Suppressor macrophage treated with lipopolysaccharide for 4 hours (primary cell): ENCODE measurements at regions not wholly inside any gene's neighbourhood (a gene's known extent, or its start where the extent isn't known, plus 50 kb on each side); places are given as distances from the start of the nearest gene placed in this dataset.

Experiments
- DNase-seq: peaks from one replicate; pipeline ENCODE4 v3.0.0-alpha.2; 2020

- no peak for DNase-seq
Measured at GRCh38 chr1:5711079-5711478, 281.1 kb downstream of the NPHP4 start.

GRCh38 chr1:5709976-5710375 is 282.2 kb downstream of the NPHP4 start:
- DNase-seq: no peak

GRCh38 chr1:5709461-5709975 is 282.7 kb downstream of the NPHP4 start:
- DNase-seq: no peak

- DNase-seq: no peak
Measured at GRCh38 chr1:5708346-5709245, 283.6 kb downstream of the NPHP4 start.

- no peak for DNase-seq
Measured at GRCh38 chr1:5707566-5708345, 284.5 kb downstream of the NPHP4 start.

GRCh38 chr1:5706239-5706638 is 286.0 kb downstream of the NPHP4 start:
- DNase-seq: no peak

- DNase-seq: no peak
Measured at GRCh38 chr1:5705751-5706150, 286.5 kb downstream of the NPHP4 start.

DNA sequence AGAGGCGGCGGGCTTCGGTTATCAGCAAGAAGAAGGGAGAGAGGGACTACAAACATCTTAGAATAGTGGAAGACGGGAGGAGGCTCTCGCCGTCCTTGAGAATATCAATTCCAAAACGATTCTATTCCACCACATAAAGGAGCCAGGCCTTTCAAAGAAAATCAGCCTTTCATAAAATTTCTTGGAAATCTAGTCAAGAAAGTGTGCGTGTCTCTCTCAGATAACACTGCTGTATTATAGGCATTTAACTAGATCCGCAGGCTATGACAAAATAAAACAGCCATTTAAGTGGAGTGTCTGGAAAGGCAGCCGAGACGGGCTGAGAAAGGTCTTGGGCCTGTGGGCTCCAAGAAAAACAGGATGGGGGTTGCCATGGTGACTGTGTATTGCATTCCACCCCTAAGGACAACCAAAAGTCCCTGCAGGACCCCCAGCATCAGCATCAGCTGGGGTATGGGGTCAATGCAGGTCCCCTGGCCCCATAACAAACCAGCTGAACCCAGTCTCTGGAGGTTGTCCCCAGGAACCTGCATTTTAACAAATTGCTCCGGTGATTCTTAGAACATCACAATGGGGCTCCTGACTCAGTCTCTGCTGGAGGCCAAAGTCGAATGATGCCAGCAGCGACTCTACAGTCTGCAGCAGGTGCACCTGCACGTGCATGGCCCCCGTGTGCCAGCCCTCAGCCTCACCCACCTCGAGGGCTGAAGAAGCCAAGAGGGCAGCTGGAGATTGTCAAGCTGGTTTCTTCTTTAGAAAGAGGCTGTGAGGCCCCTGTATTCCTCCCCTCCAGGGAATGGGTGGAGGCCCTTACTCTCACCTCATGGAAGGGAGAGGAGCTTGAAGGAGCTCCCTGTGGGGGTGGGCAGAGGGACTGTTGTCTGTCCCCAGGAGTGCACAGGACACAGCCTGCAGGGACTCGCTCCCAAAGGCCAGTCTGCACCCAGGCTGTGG is 287.4 kb downstream of the NPHP4 start:
- no peak for DNase-seq

DNA sequence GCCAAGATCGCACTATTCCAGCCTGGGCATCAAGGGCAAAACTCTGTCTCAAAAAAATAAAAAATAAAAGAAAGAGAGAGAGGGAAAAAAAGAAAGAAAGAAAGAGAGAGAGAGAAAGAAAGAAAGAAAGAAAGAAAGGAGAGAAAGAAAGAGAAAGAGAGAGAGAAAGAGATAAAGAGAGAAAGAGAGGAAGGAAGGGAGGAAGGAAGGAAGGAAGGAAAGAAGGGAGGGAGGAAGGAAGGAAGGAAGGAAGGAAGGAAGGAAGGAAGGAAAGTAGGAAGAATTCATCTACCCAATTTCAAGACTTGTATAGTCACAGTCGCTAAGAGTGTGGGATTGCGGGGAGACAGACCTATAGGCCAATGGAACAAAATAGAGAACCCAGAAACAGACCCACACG is 290.6 kb downstream of the NPHP4 start:
- no peak for DNase-seq

DNA sequence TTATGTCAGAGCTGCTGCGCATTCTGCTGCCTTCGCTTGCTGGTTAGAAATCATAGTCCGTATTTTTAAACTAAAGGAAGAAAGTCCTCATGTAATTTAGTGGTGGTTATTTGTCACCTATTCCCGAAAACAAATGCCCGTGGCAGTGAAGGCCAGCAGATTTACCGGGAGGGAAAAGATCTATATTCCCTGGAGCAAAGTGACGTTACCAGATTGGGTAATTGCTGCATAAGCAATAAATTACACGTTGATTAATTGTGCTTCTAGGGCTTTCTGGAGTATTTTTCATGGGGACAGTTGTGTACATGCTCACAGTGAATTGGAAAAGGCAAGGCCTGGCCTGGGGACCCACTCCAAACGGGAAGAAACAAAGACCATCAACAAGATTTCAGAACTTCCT is 298.7 kb downstream of the NPHP4 start:
- no peak for DNase-seq

- no peak for DNase-seq
Measured at GRCh38 chr1:5692664-5693063, 299.6 kb downstream of the NPHP4 start.

- DNase-seq: no peak
Measured at GRCh38 chr1:5691795-5692509, 300.3 kb downstream of the NPHP4 start.

DNA sequence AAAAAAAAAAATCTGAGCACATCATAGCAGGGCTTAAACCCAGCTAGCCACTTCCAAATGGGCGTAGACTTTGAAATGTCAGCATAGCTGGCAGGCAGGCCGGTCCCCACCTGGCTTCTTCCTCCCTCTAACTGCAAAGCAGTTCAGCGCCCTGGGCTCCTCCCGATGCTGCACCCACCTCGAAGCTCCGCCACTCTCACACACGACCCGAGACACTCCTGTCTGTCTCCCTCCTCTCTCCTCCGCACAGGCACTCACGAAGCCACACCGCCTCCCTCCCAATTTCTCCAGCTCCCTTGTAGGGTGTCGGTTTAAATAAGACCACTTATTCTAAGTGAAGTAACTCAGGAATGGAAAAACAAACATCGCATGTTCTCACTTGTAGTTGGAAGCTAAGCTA is 301.3 kb downstream of the NPHP4 start:
- DNase-seq: no peak

- DNase-seq: no peak
Measured at GRCh38 chr1:5690291-5690690, 301.9 kb downstream of the NPHP4 start.

GRCh38 chr1:5688081-5689077 is 303.8 kb downstream of the NPHP4 start:
- no peak for DNase-seq

DNA sequence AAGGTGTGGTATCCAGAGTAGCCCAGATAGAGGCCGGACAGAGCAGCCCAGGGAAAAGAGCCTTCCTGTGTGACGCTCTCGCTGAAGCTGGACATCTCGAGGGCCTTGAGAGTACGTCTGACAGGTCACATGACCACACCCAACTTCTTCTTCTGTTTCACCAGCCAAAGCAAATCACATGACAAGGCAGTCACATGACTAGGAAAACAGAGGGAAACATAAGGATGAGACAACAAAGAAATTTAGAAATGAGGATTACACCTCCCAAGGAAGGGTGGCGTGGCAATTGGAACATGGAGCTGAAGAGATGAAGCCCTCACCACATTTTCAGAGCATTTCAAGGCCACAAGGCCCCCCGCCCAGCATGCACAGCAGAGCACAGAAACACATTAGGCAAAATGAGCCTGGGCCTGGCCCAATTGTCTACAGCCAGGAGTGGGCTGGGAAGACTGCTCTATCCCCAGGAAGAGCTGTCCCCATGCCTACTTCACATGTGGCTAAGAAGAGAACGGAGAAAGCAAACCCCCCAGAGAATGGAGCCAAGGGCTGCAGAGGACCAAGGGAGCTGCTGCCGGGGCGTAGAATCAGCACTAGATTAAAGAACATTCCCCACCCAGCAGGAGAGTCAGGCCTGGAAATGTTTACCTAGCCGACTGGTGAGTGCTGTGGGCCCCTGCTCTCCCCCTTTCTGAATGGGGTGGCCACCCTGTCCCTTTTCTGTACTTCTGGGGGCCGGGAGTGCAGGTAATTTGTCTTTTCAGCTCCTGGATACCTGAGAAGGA is 305.1 kb downstream of the NPHP4 start:
- DNase-seq: no peak

GRCh38 chr1:5686195-5686594 is 306.0 kb downstream of the NPHP4 start:
- DNase-seq: no peak

DNA sequence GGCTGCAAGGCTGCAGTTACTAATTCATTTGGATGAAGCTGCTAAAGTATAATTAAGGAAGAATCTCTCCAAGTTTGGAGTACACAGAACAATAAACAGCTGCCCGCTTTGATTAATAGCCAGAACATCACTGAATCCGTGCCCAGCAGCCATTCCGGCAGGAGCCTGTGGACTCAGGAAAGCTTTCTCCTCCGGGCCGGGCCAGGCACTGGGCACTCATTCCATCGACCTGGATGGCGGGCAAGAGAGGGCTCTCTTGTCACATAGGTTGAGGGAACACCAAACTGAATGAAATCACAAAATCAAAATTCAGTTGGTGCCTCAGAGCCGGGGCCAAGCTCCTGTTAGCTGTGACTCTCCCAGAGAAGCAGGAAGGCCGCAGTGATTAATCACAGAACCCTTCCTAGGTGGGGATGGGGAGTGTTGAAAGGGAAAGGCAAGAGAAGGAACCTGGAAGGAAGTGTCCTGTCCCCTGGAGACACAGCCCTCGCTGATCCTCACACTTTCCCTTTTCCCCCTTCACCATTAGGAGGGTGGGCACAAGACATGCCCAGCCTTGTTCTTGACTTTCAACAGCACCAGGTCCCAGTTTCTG is 306.7 kb downstream of the NPHP4 start:
- no peak for DNase-seq

DNA sequence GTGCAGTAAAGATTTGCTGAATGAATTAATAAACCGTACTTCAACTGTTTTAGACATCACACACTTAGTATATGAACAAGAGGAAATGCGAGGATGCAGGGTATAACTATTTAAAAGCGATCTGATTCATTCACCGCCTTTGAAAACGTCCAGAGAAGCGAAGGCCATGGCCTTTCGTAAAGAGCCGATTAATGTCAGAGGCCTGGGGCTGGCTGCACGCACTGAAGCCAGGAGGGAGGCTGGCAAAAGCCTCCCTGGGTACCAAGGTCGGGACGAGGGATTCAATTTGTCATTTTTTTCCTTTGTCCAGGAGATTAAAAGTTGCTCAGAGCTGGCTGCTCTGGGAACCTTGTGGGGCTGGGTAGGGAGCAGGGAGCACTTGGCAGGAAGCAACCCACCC is 307.4 kb downstream of the NPHP4 start:
- no peak for DNase-seq

- DNase-seq: no peak
Measured at GRCh38 chr1:5683446-5683845, 308.8 kb downstream of the NPHP4 start.
